ENCODE measurements at regions not wholly inside any gene's neighbourhood (a gene's known extent, or its start where the extent isn't known, plus 50 kb on each side); places are given as distances from the start of the nearest gene placed in this dataset.

DNA sequence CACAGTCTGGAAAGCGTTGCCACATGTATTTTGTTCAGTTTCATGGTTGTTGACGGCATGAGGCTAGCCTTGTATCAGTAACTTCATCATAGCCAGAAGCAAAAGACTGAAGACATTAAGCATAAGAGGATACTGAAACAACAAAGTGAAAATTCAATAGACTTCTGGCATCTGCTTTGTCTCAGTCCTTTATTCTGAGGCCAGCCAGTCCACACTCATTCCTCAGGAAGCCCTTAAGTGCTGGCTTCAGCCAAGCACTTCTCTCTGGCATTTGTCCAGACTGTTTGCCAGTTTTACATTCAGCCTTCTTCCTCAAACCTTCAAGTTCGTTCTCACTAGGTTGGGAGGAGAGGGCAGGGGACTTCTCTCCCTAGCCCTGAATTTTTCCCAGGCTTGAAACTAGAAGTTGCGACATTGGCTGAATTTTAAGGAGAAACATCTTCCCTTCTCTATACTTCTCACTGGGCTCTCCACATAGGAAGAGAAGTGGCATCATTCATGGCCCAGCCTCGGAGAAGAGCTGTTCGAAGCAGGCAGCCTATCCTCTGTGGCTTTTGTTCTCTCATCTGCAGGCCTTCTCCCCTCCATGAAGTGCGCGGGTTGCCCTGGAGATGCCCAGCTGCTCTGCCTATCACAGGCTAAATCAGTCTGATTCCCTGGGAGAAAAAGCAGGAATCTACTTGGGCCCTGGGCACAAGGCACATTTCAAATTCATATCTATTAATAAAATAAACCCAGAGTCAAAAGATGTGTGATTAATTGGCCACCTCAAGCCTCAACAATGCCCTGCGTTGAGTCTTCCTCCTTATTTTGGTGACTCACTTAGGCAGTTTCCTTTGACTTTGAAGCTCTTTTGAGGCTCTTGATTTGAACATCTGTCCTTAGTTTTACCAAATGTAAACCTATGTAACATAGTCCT is 130.9 kb upstream of the PLEKHA5 start:
- H3K9ac ChIP-seq (ENCODE audit: low read length), result no peak overlapping the region
- H3K4me1 ChIP-seq (ENCODE audit: low read length), result no peaks in the 10 kb centered on the region
- H3K4me2 ChIP-seq (ENCODE audit: low read depth, low read length), result no peak overlapping the region
- H2AFZ ChIP-seq (ENCODE audit: low read length), result no peak overlapping the region
- H3K4me3 ChIP-seq (ENCODE audit: low read length), result no peak overlapping the region
- H3K79me2 ChIP-seq (ENCODE audit: low read length), result no peaks in the 10 kb centered on the region
- H4K20me1 ChIP-seq (ENCODE audit: insufficient read depth, low read length), result no peaks in the 10 kb centered on the region
- no peaks in the 10 kb centered on the region for H3F3A ChIP-seq (ENCODE audit: insufficient read depth, low read length)
- no peaks in the 10 kb centered on the region for H3K36me3 ChIP-seq (replicated peaks; ENCODE audit: insufficient read depth, low read length)
- no peaks in the 10 kb centered on the region for H3K27me3 ChIP-seq (replicated peaks; ENCODE audit: insufficient read depth, low read length)
- no peak for DNase-seq
- H3K9me2 ChIP-seq (replicated peaks; ENCODE audit: insufficient read depth, low read length), result no peaks in the 10 kb centered on the region
- no peak overlapping the region for H3K27ac ChIP-seq (ENCODE audit: low read length)
- no peaks in the 10 kb centered on the region for H3K9me3 ChIP-seq (replicated peaks; ENCODE audit: insufficient read depth, low read length)
- TF ChIP-seq EZH2phosphoT487 (IDR thresholded peaks at IDR 0.05; ENCODE audit: low read length) (no peak), CTCF (IDR thresholded peaks at IDR 0.05; ENCODE audit: low read length) (no peak), EZH2 (optimal IDR thresholded peaks at IDR 0.05; ENCODE audit: low read depth, low read length) (no peak)

DNA sequence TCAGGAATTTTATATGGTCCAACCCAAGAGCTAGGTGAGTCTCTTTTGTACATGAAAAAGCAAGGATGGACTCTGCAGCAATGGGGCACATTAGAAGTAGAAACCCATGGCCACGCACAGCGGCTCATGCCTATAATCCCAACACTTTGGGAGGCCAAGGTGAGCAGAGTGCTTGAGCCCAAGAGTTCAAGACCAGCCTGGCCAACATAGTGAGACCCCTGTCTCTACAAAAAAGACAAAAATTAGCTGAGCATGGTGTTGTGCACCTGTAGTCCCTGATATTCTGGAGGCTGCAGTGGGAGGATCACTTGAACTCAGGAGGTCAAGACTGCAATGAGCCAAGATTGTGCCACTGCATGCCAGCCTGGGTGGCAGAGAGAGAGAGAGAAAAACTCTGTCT is 128.7 kb upstream of the PLEKHA5 start:
- Histone ChIP-seq H3K27ac (ENCODE audit: low read length) (no peak overlapping the region), H3F3A (ENCODE audit: insufficient read depth, low read length) (no peaks in the 10 kb centered on the region), H3K9me2 (replicated peaks; ENCODE audit: insufficient read depth, low read length) (no peaks in the 10 kb centered on the region), H4K20me1 (ENCODE audit: insufficient read depth, low read length) (no peaks in the 10 kb centered on the region), H3K27me3 (replicated peaks; ENCODE audit: insufficient read depth, low read length) (no peaks in the 10 kb centered on the region), H3K9me3 (replicated peaks; ENCODE audit: insufficient read depth, low read length) (no peaks in the 10 kb centered on the region), H3K79me2 (ENCODE audit: low read length) (no peaks in the 10 kb centered on the region), H3K36me3 (replicated peaks; ENCODE audit: insufficient read depth, low read length) (no peaks in the 10 kb centered on the region), H3K4me3 (ENCODE audit: low read length) (no peak overlapping the region), H3K4me2 (ENCODE audit: low read depth, low read length) (no peak overlapping the region), H2AFZ (ENCODE audit: low read length) (no peak overlapping the region), H3K9ac (ENCODE audit: low read length) (no peak overlapping the region), H3K4me1 (ENCODE audit: low read length) (no peaks in the 10 kb centered on the region)
- TF ChIP-seq EZH2 (optimal IDR thresholded peaks at IDR 0.05; ENCODE audit: low read depth, low read length), result no peak
- no peak for TF ChIP-seq EZH2phosphoT487 (IDR thresholded peaks at IDR 0.05; ENCODE audit: low read length)
- DNase-seq, result no peak

- no peaks in the 10 kb centered on the region for H3K9me2 ChIP-seq (replicated peaks; ENCODE audit: insufficient read depth, low read length)
These were observed 127.3 kb upstream of the PLEKHA5 start for GRCh38 chr12:19002216-19002615.

More at GRCh38 chr12:19002216-19002615, 127.3 kb upstream of the PLEKHA5 start:
- H3K4me2 ChIP-seq (ENCODE audit: low read depth, low read length), result no peak overlapping the region
- DNase-seq, result no peak
- no peaks in the 10 kb centered on the region for H4K20me1 ChIP-seq (ENCODE audit: insufficient read depth, low read length)
- no peaks in the 10 kb centered on the region for H3K27me3 ChIP-seq (replicated peaks; ENCODE audit: insufficient read depth, low read length)
- no peak overlapping the region for H3K27ac ChIP-seq (ENCODE audit: low read length)
- H3K4me1 ChIP-seq (ENCODE audit: low read length), result no peaks in the 10 kb centered on the region
- H3K36me3 ChIP-seq (replicated peaks; ENCODE audit: insufficient read depth, low read length), result no peaks in the 10 kb centered on the region
- no peaks in the 10 kb centered on the region for H3F3A ChIP-seq (ENCODE audit: insufficient read depth, low read length)
- H3K4me3 ChIP-seq (ENCODE audit: low read length), result no peak overlapping the region
- TF ChIP-seq CTCF (IDR thresholded peaks at IDR 0.05; ENCODE audit: low read length), result no peak
- TF ChIP-seq EZH2 (optimal IDR thresholded peaks at IDR 0.05; ENCODE audit: low read depth, low read length), result no peak
- no peak for TF ChIP-seq EZH2phosphoT487 (IDR thresholded peaks at IDR 0.05; ENCODE audit: low read length)
- H2AFZ ChIP-seq (ENCODE audit: low read length), result no peak overlapping the region
- no peaks in the 10 kb centered on the region for H3K9me3 ChIP-seq (replicated peaks; ENCODE audit: insufficient read depth, low read length)
- H3K79me2 ChIP-seq (ENCODE audit: low read length), result no peaks in the 10 kb centered on the region
- no peak overlapping the region for H3K9ac ChIP-seq (ENCODE audit: low read length)
